A673 (cell line): ENCODE measurements at regions not wholly inside any gene's neighbourhood (a gene's known extent, or its start where the extent isn't known, plus 50 kb on each side); places are given as distances from the start of the nearest gene placed in this dataset.

Experiments
- BruUV-seq: library from RNA; stranded (reverse); fragments of 400-500 nt; replicated peaks from 2 replicates; lab custom pipeline; 2021; lab: Mats Ljungman, UMichigan
- CTCF ChIA-PET: fragments of 300-600 bp; sonication (Branson Sonifier 250); formaldehyde crosslinking; loops from one replicate; lab custom pipeline; 2022; ENCODE audit warnings: antibody characterized with exemption; lab: Charles Lee
- POLR2A ChIA-PET: fragments of 300-600 bp; sonication (Branson Sonifier 250); formaldehyde crosslinking; loops from one replicate; lab custom pipeline; 2022; ENCODE audit warnings: antibody characterized with exemption; ENCODE audit not compliant: low non-redundant PET; lab: Charles Lee
- DNase-seq: peaks from one replicate; pipeline ENCODE4 v3.0.0-alpha.2; 2015; ENCODE audit warnings: low spot score
- H3K27ac ChIP-seq: fragments of 200-600 bp; sonication (generic); 2 replicates; pipeline ENCODE4 v1.5.1; 2016; ENCODE audit warnings: mixed run types, low read depth, mild to moderate bottlenecking, mixed read lengths, antibody characterized with exemption, low read length; ENCODE audit not compliant: poor library complexity, severe bottlenecking
- H3K27me3 ChIP-seq: fragments of 200-600 bp; sonication (generic); replicated peaks from 2 replicates; pipeline ENCODE4 v1.6.1; 2017; ENCODE audit warnings: mixed run types, low read depth, mild to moderate bottlenecking, mixed read lengths, antibody characterized with exemption, low read length; ENCODE audit not compliant: insufficient read depth, poor library complexity
- H3K36me3 ChIP-seq: fragments of 200-600 bp; sonication (generic); 2 replicates; pipeline ENCODE4 v1.6.1; 2016; ENCODE audit warnings: mixed run types, mild to moderate bottlenecking, mixed read lengths, antibody characterized with exemption, low read length; ENCODE audit not compliant: insufficient read depth, poor library complexity, severe bottlenecking
- H3K4me1 ChIP-seq: fragments of 200-600 bp; sonication (generic); 2 replicates; pipeline ENCODE4 v1.6.1; 2017; ENCODE audit warnings: mixed run types, mild to moderate bottlenecking, mixed read lengths, antibody characterized with exemption, low read length; ENCODE audit not compliant: insufficient read depth, poor library complexity, severe bottlenecking
- H3K4me3 ChIP-seq: fragments of 200-600 bp; sonication (generic); 2 replicates; pipeline ENCODE4 v1.5.1; 2016; ENCODE audit warnings: low read depth, mixed run types, mild to moderate bottlenecking, mixed read lengths, low read length; ENCODE audit not compliant: poor library complexity, severe bottlenecking
- H3K9me3 ChIP-seq: fragments of 200-600 bp; sonication (generic); 2 replicates; pipeline ENCODE4 v1.6.1; 2016; ENCODE audit warnings: mixed run types, low read depth, mild to moderate bottlenecking, mixed read lengths, antibody characterized with exemption, low read length; ENCODE audit not compliant: poor library complexity, severe bottlenecking
- CTCF ChIP-seq: fragments of 300-800, 200-600 bp; sonication (generic); conservative IDR thresholded peaks from 2 replicates; pipeline ENCODE4 v1.5.1; 2017; ENCODE audit warnings: low read depth, mild to moderate bottlenecking, antibody characterized with exemption, low read length, moderate library complexity, mixed read lengths
- EZH2 ChIP-seq: fragments of 200-600 bp; sonication (generic); IDR thresholded peaks from 2 replicates; pipeline ENCODE4 v1.6.1; 2017; ENCODE audit warnings: borderline replicate concordance, low read depth, mild to moderate bottlenecking, mixed read lengths, antibody characterized with exemption, low read length; ENCODE audit not compliant: poor library complexity, severe bottlenecking
- intact Hi-C: fragments of 100-400 bp; cut with micrococcal nuclease; formaldehyde crosslinking; loops from one replicate; pipeline ENCODE4 v1.10.0; 2022; ENCODE audit not compliant: unreplicated experiment

- Histone ChIP-seq H3K27me3 (peaks cover 14% of the 10 kb centered on the region), H3K27ac (no peak overlapping the region), H3K36me3 (no peaks in the 10 kb centered on the region), H3K9me3 (no peaks in the 10 kb centered on the region), H3K4me1 (no peaks in the 10 kb centered on the region), H3K4me3 (no peak overlapping the region)
- BruUV-seq, result no TSS peak
- CTCF ChIA-PET, result no interaction called here
- no peak for DNase-seq
- POLR2A ChIA-PET, result no interaction called here
- intact Hi-C loops, result no loop called here
- TF ChIP-seq EZH2 (no peak), CTCF (no peak)
Measured at GRCh38 chr11:134483857-134484256, 71.8 kb upstream of the B3GAT1 start.

GRCh38 chr11:134483291-134483690 is 71.2 kb upstream of the B3GAT1 start:
- TF ChIP-seq CTCF, result no peak
- TF ChIP-seq EZH2, result no peak
- Histone ChIP-seq H3K27me3 (peaks cover 19% of the 10 kb centered on the region), H3K4me3 (no peak overlapping the region), H3K4me1 (no peaks in the 10 kb centered on the region), H3K9me3 (no peaks in the 10 kb centered on the region), H3K36me3 (no peaks in the 10 kb centered on the region), H3K27ac (no peak overlapping the region)
- intact Hi-C loops, result no loop called here
- ChIA-PET CTCF (no interaction called here), POLR2A (no interaction called here)
- BruUV-seq, result no TSS peak
- DNase-seq, result no peak

- Histone ChIP-seq H3K27ac (no peak overlapping the region), H3K27me3 (peaks cover 24% of the 10 kb centered on the region), H3K36me3 (no peaks in the 10 kb centered on the region), H3K4me1 (no peaks in the 10 kb centered on the region), H3K9me3 (no peaks in the 10 kb centered on the region), H3K4me3 (no peak overlapping the region)
- BruUV-seq, result no TSS peak
- intact Hi-C loops, result no loop called here
- POLR2A ChIA-PET, result no interaction called here
- CTCF ChIA-PET, result no interaction called here
- TF ChIP-seq EZH2 (no peak), CTCF (no peak)
- DNase-seq, result no peak
Measured at GRCh38 chr11:134482865-134483264, 70.8 kb upstream of the B3GAT1 start.
